GM12878 (cell line): ENCODE measurements at regions not wholly inside any gene's neighbourhood (a gene's known extent, or its start where the extent isn't known, plus 50 kb on each side); places are given as distances from the start of the nearest gene placed in this dataset.

ENCODE experiments used
- ATAC-seq: fragments of 200-7000 bp; cut with Tn5 transposase; 3 replicates; pipeline ENCODE4 v1.9.1; 2020; ENCODE audit warnings: mild to moderate bottlenecking, moderate library complexity
- BruUV-seq: library from RNA; stranded (reverse); fragments of 400-500 nt; replicated peaks from 2 replicates; lab custom pipeline; 2021; lab: Mats Ljungman, UMichigan
- CTCF ChIA-PET: fragments of 300-600 bp; sonication (Branson Sonifier 250); formaldehyde crosslinking; extraction: SDS; loops from one replicate; lab custom pipeline; 2021; ENCODE audit warnings: inconsistent platforms; lab: Yijun Ruan, JAX
- POLR2A ChIA-PET: fragments of 350-600 bp; formaldehyde crosslinking; extraction: SDS; loops from one replicate; lab custom pipeline; 2021; ENCODE audit warnings: inconsistent platforms; lab: Charles Lee
- RAD21 ChIA-PET: fragments of 300-600 bp; sonication (Branson Sonifier 250); formaldehyde crosslinking; loops from one replicate; lab custom pipeline; 2023; ENCODE audit warnings: antibody characterized with exemption; ENCODE audit not compliant: unreplicated experiment; lab: Charles Lee
- SMC1A ChIA-PET: fragments of 300-600 bp; sonication (Branson Sonifier 250); formaldehyde crosslinking; loops from one replicate; lab custom pipeline; 2023; ENCODE audit not compliant: unreplicated experiment, uncharacterized antibody; lab: Charles Lee
- DNase-seq: peaks from one replicate; pipeline ENCODE4 v3.0.0-alpha.2; 2011; ENCODE audit warnings: low read depth, low spot score
- FAIRE-seq: peaks from 3 replicates; lab custom pipeline; 2011; peaks lifted over from hg19 to GRCh38; lab: Jason Lieb, UNC
- H2AFZ ChIP-seq: 2 replicates; pipeline ENCODE4 v1.6.0; 2011; ENCODE audit warnings: low read depth, low read length, control low read depth; ENCODE audit not compliant: control insufficient read depth
- H3K27ac ChIP-seq: 2 replicates; pipeline ENCODE4 v1.5.1; 2011; ENCODE audit warnings: control low read depth; ENCODE audit not compliant: control insufficient read depth, insufficient read depth
- H3K27me3 ChIP-seq, 2 experiments: replicated peaks in 1 of 2; 2 replicates each; pipeline versions ENCODE4 v1.6.0 to v1.6.1; 2011; ENCODE audit warnings: low read length in 1 of 2; ENCODE audit not compliant: control insufficient read depth in 2 of 2, insufficient read depth in 2 of 2
- H3K36me3 ChIP-seq, 2 experiments: 2 replicates each; pipeline ENCODE4 v1.5.1; 2011; ENCODE audit warnings: low read length in 1 of 2; ENCODE audit not compliant: control insufficient read depth in 2 of 2, insufficient read depth in 2 of 2
- H3K4me1 ChIP-seq: 2 replicates; pipeline ENCODE4 v1.6.1; 2011; ENCODE audit warnings: mild to moderate bottlenecking, low read length, moderate library complexity, mixed read lengths; ENCODE audit not compliant: control insufficient read depth, insufficient read depth
- H3K4me2 ChIP-seq: 2 replicates; pipeline ENCODE4 v1.6.0; 2011; ENCODE audit warnings: control low read depth; ENCODE audit not compliant: control insufficient read depth, insufficient read depth
- H3K4me3 ChIP-seq: fragments of 200-600 bp; sonication (generic); 2 replicates; pipeline ENCODE4 v1.5.1; 2016
- H3K79me2 ChIP-seq: 2 replicates; pipeline ENCODE4 v1.6.0; 2011; ENCODE audit warnings: low read length; ENCODE audit not compliant: control insufficient read depth, insufficient read depth
- H3K9ac ChIP-seq: 2 replicates; pipeline ENCODE4 v1.8.0; 2011; ENCODE audit warnings: low read length, control low read depth, mixed read lengths; ENCODE audit not compliant: control insufficient read depth, insufficient read depth
- H3K9me3 ChIP-seq: replicated peaks from 3 replicates; pipeline ENCODE4 v1.5.1; 2011; ENCODE audit warnings: mild to moderate bottlenecking, low read length; ENCODE audit not compliant: control insufficient read depth, insufficient read depth
- H4K20me1 ChIP-seq: 2 replicates; pipeline ENCODE4 v1.6.0; 2011; ENCODE audit not compliant: control insufficient read depth, insufficient read depth
- BHLHE40 ChIP-seq, 2 experiments: fragments of 450-650 bp in 1 of 2; IDR thresholded peaks; 2 replicates each; pipeline ENCODE4 v1.6.1; 2011 to 2017; ENCODE audit warnings: low read depth in 2 of 2, borderline replicate concordance in 1 of 2, improper control_type of control experiment in 1 of 2, low read length in 1 of 2, mild to moderate bottlenecking in 1 of 2
- CBFB ChIP-seq: IDR thresholded peaks from 2 replicates; pipeline ENCODE4 v1.6.1; 2016; ENCODE audit warnings: antibody characterized with exemption, low read depth
- CBX3 ChIP-seq: fragments of 200-600 bp; sonication (generic); IDR thresholded peaks from 2 replicates; pipeline ENCODE4 v1.6.1; 2016; ENCODE audit warnings: low read depth, borderline replicate concordance
- NFXL1 ChIP-seq: fragments of 450-650 bp; IDR thresholded peaks from 2 replicates; pipeline ENCODE4 v1.6.1; 2017; ENCODE audit warnings: antibody characterized with exemption, mild to moderate bottlenecking, borderline replicate concordance
- PAX5 ChIP-seq: IDR thresholded peaks from 2 replicates; pipeline ENCODE4 v1.6.1; 2011; ENCODE audit warnings: low read depth, low read length, borderline replicate concordance
- RUNX3 ChIP-seq: IDR thresholded peaks from 2 replicates; pipeline ENCODE4 v1.6.1; 2012; ENCODE audit warnings: low read length, inconsistent platforms
- SUPT20H ChIP-seq: IDR thresholded peaks from 2 replicates; pipeline ENCODE4 v1.6.1; 2011; ENCODE audit warnings: low read depth, mild to moderate bottlenecking, low read length, moderate library complexity, borderline replicate concordance; ENCODE audit not compliant: control insufficient read depth
- WGBS: methylation state at CpG from one replicate; pipeline ENCODE4 v1.1.6; 2016; ENCODE audit warnings: low lambda C conversion rate; ENCODE audit not compliant: insufficient replicate concordance, insufficient coverage; ENCODE audit errors: missing lambda C conversion rate; 5-methylcytosine and 5-hydroxymethylcytosine counted together
- in situ Hi-C: fragments of 300-500 bp; cut with MboI; formaldehyde crosslinking; loops from 9 replicates; pipeline ENCODE4 v1.14.3; 2018; ENCODE audit warnings: mixed read lengths
- intact Hi-C: fragments of 100-400 bp; cut with micrococcal nuclease; formaldehyde crosslinking; loops from one replicate; pipeline ENCODE4 v1.14.2; 2022; ENCODE audit not compliant: unreplicated experiment

DNA sequence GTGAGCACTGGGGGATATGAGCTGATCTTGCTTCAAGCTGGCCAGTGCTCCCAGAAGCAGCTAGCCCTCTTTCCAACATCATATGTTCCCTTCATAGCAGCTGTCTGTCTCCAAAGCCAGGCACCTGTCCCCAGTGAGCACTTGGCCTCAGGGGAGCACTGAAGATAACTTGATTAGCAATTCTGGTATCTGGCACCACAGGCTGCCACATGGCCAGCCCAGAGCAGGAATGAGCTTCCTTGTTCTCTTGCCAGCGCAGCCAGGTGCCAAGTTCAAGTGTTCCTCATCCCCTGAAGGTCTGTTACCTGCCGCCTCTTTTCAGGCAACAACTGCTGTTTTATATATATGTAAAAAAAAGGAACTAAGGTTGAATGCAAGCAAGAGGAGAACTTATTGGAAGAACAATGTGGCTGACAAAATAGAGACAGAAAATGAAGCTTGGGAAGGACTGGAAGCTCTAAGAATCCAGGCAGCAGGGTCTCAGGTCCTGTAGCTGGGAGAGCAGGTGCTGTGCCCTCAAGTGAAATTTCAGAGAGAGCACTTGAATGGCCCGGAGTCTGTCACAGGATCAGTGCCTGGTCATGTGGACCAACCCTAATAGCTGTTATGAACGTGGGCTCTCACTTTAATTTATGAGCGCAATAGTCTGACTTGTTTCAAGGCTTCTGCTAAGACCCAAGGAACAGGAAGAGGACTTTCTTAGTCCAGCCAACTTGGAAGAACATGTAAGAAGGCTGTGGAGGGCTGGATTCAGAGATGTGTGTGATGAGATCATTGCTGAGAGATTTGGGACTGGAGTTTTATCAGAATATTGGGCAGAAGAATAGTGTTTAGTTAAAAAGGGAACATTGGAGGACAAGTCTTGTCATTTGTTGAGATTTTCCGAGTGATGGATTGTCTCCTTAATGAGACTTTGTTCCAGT is 267.2 kb downstream of the GLRX3 start:
- RAD21 ChIA-PET, result no interaction called here
- Histone ChIP-seq H4K20me1 (no peaks in the 10 kb centered on the region), H3K4me2 (no peak overlapping the region), H3K36me3 (no peaks in the 10 kb centered on the region), H3K9me3 (no peaks in the 10 kb centered on the region), H3K4me3 (no peak overlapping the region), H3K27ac (no peak overlapping the region), H3K27me3 (no peaks in the 10 kb centered on the region), H2AFZ (no peak overlapping the region), H3K4me1 (no peaks in the 10 kb centered on the region), H3K9ac (no peak overlapping the region), H3K79me2 (no peaks in the 10 kb centered on the region)
- SMC1A ChIA-PET, result no interaction called here
- BruUV-seq, result no TSS peak
- 21% methylated on average over 6 of the region's 6 CpGs for whole genome bisulfite sequencing
- ATAC-seq (no peak), FAIRE-seq (no peak), DNase-seq (no peak)
- TF ChIP-seq SUPT20H (no peak), PAX5 (no peak), RUNX3 (no peak), CBX3 (no peak), NFXL1 (no peak), CBFB (no peak), BHLHE40 (IDR thresholded peaks at IDR 0.05; ENCODE audit: borderline replicate concordance in 1 of 2, low read depth in 2 of 2, low read length in 1 of 2) (no peak)
- POLR2A ChIA-PET, result no interaction called here
- in situ Hi-C loops (no loop called here), intact Hi-C loops (no loop called here)
- CTCF ChIA-PET, result no interaction called here
